ENCODE measurements at regions not wholly inside any gene's neighbourhood (a gene's known extent, or its start where the extent isn't known, plus 50 kb on each side); places are given as distances from the start of the nearest gene placed in this dataset.

GRCh38 chr6:91572878-91573277 lies 986.0 kb upstream of the MAP3K7 start:
- TF ChIP-seq CTCF (IDR thresholded peaks at IDR 0.05): no peak
- TF ChIP-seq POLR2A (IDR thresholded peaks at IDR 0.05): no peak
